ENCODE measurements at regions not wholly inside any gene's neighbourhood (a gene's known extent, or its start where the extent isn't known, plus 50 kb on each side); places are given as distances from the start of the nearest gene placed in this dataset.

GRCh38 chr5:3741374-3741770 is 145.7 kb downstream of the IRX1 start:
- TF ChIP-seq CTCF (IDR thresholded peaks at IDR 0.05) (no peak), EZH2 (IDR thresholded peaks at IDR 0.05; ENCODE audit: borderline replicate concordance, insufficient read depth, low read depth, low read length, poor library complexity, severe bottlenecking) (no peak)
